Neuronal stem cell (in vitro differentiated cells): ENCODE measurements at regions not wholly inside any gene's neighbourhood (a gene's known extent, or its start where the extent isn't known, plus 50 kb on each side); places are given as distances from the start of the nearest gene placed in this dataset.
"Not testable (repeated sequence)": the region's sequence is repeated elsewhere in the genome, so short reads cannot be mapped to it uniquely, and the experiment has no call there.

Source experiments
- DNase-seq: peaks from one replicate; pipeline ENCODE4 v3.0.0-alpha.2; 2013; ENCODE audit warnings: low spot score
- H2AFZ ChIP-seq: one replicate; pipeline ENCODE4 v1.6.1; 2013; ENCODE audit warnings: mild to moderate bottlenecking, low read length, inconsistent platforms
- H2AK5ac ChIP-seq: 2 replicates; pipeline ENCODE4 v1.6.1; 2013; ENCODE audit warnings: low read depth, mild to moderate bottlenecking, inconsistent platforms, low read length, moderate library complexity, mixed read lengths
- H2BK120ac ChIP-seq: 2 replicates; pipeline ENCODE4 v1.6.1; 2013; ENCODE audit warnings: low read depth, mild to moderate bottlenecking, inconsistent platforms, low read length, moderate library complexity, mixed read lengths
- H2BK12ac ChIP-seq: one replicate; pipeline ENCODE4 v1.6.1; 2013; ENCODE audit warnings: low read length, inconsistent platforms
- H2BK15ac ChIP-seq: 2 replicates; pipeline ENCODE4 v1.6.1; 2013; ENCODE audit warnings: mild to moderate bottlenecking, low read length, inconsistent platforms, mixed read lengths
- H2BK5ac ChIP-seq: one replicate; pipeline ENCODE4 v1.6.1; 2013; ENCODE audit warnings: inconsistent platforms, mild to moderate bottlenecking, low read length, moderate library complexity
- H3K14ac ChIP-seq: one replicate; pipeline ENCODE4 v1.6.1; 2013; ENCODE audit warnings: low read length, inconsistent platforms
- H3K18ac ChIP-seq: 2 replicates; pipeline ENCODE4 v1.6.1; 2013; ENCODE audit warnings: low read length, inconsistent platforms
- H3K23ac ChIP-seq: 2 replicates; pipeline ENCODE4 v1.6.1; 2013; ENCODE audit warnings: low read depth, mild to moderate bottlenecking, mixed read lengths, low read length, inconsistent platforms; ENCODE audit not compliant: poor library complexity
- H3K27ac ChIP-seq: replicated peaks from 3 replicates; pipeline ENCODE4 v1.5.1; 2013; ENCODE audit warnings: low read length, inconsistent platforms
- H3K27me3 ChIP-seq, 3 experiments: 2 replicates each; pipeline ENCODE4 v1.6.1; 2013; ENCODE audit warnings: low read length in 3 of 3, mild to moderate bottlenecking in 2 of 3, inconsistent platforms in 1 of 3, low read depth in 1 of 3, mixed read lengths in 1 of 3, moderate library complexity in 1 of 3; ENCODE audit not compliant: control insufficient read depth in 3 of 3, insufficient read depth in 3 of 3
- H3K36me3 ChIP-seq, 2 donors: replicated peaks in 1 of 2; 2 replicates each; pipeline ENCODE4 v1.6.1; 2013; ENCODE audit warnings: low read length in 2 of 2; ENCODE audit not compliant: control insufficient read depth in 2 of 2, insufficient read depth in 2 of 2
- H3K4ac ChIP-seq: 2 replicates; pipeline ENCODE4 v1.6.1; 2013; ENCODE audit warnings: inconsistent platforms, mild to moderate bottlenecking, low read length, moderate library complexity
- H3K4me1 ChIP-seq, 2 donors: 1 replicate in 1 of 2; 2 replicates in 1 of 2; pipeline ENCODE4 v1.6.1; 2013; ENCODE audit warnings: low read length in 2 of 2, low read depth in 1 of 2; ENCODE audit not compliant: control insufficient read depth in 2 of 2, insufficient read depth in 1 of 2
- H3K4me2 ChIP-seq: one replicate; pipeline ENCODE4 v1.6.1; 2013; ENCODE audit warnings: mild to moderate bottlenecking, low read length, inconsistent platforms; ENCODE audit not compliant: insufficient read depth, poor library complexity, severe bottlenecking
- H3K4me3 ChIP-seq, 2 donors: 2 replicates each; pipeline ENCODE4 v1.5.1; 2013; ENCODE audit warnings: low read length in 2 of 2, mild to moderate bottlenecking in 2 of 2, inconsistent platforms in 1 of 2, moderate library complexity in 1 of 2
- H3K79me1 ChIP-seq: one replicate; pipeline ENCODE4 v1.6.1; 2013; ENCODE audit warnings: low read depth, mild to moderate bottlenecking, inconsistent platforms, low read length, moderate library complexity
- H3K9ac ChIP-seq: one replicate; pipeline ENCODE4 v1.6.1; 2013; ENCODE audit warnings: mild to moderate bottlenecking, low read depth, low read length, inconsistent platforms; ENCODE audit not compliant: poor library complexity
- H3K9me3 ChIP-seq, 2 donors: replicated peaks in 1 of 2; 2 replicates each; pipeline versions ENCODE3 to v1.6.1; 2013; ENCODE audit warnings: low read length in 2 of 2, mild to moderate bottlenecking in 2 of 2, inconsistent platforms in 1 of 2, low read depth in 1 of 2, mixed read lengths in 1 of 2, moderate library complexity in 1 of 2; ENCODE audit not compliant: control insufficient read depth in 2 of 2, insufficient read depth in 1 of 2
- H4K8ac ChIP-seq: one replicate; pipeline ENCODE4 v1.6.1; 2013; ENCODE audit warnings: low read depth, mild to moderate bottlenecking, inconsistent platforms, low read length, moderate library complexity
- H4K91ac ChIP-seq: one replicate; pipeline ENCODE4 v1.6.1; 2013; ENCODE audit warnings: low read length, low read depth, mild to moderate bottlenecking, inconsistent platforms; ENCODE audit not compliant: poor library complexity
- WGBS, 2 donors: extraction: QIAGEN DNeasy Blood & Tissue Kit; methylation state at CpG; one replicate each; pipeline ENCODE4 v1.1.7; 2013; ENCODE audit warnings: missing lambda C conversion rate in 2 of 2, mixed read lengths in 1 of 2; ENCODE audit not compliant: insufficient read length in 2 of 2, insufficient replicate concordance in 1 of 2; ENCODE audit errors: extremely low coverage in 2 of 2; 5-methylcytosine and 5-hydroxymethylcytosine counted together

DNA sequence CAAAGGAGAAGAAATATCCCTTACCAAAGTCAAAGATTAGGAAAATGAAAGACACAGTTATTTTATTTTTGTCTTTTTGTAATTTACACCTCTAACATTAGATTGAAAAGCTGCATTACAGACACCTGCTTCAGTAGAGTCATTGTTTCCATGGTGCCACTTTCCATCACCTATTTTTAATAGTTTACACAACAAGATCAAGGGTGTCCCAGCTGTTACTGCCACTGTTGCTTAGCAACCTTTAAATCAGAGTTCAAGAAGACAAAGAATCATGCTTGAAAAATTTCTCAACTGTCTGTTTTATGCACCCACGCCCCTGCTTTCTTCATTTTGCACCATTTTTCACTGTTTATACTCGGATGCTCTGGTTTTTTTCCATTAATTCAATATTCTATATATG, 668.2 kb upstream of the GJE1 start:
- Histone ChIP-seq H2BK5ac (no peak overlapping the region), H4K91ac (no peak overlapping the region), H3K36me3 (no peaks in the 10 kb centered on the region), H2AK5ac (no peak overlapping the region), H4K8ac (no peak overlapping the region), H3K4me1 (peaks cover 0 to 12% of the 10 kb centered on the region in 2 donors), H3K9me3 (no peaks in the 10 kb centered on the region), H3K79me1 (peaks cover 1% of the 10 kb centered on the region), H3K23ac (no peak overlapping the region), H3K4ac (no peak overlapping the region), H3K27me3 (no peaks in the 10 kb centered on the region), H2AFZ (no peak overlapping the region), H3K4me3 (no peak overlapping the region), H3K27ac (no peak overlapping the region), H2BK12ac (no peak overlapping the region), H2BK15ac (no peak overlapping the region), H3K4me2 (no peak overlapping the region), H3K9ac (no peak overlapping the region), H2BK120ac (no peak overlapping the region), H3K14ac (no peak overlapping the region), H3K18ac (no peak overlapping the region)
- WGBS, 2 donors = no CpG with 5 or more reads among the region's 2 CpGs
- no peak for DNase-seq

GRCh38 chr6:141463237-141463977, 669.3 kb upstream of the GJE1 start:
- Histone ChIP-seq H3K4me3 (no peak overlapping the region), H3K23ac (no peak overlapping the region), H3K4ac (no peak overlapping the region), H3K9me3 (no peaks in the 10 kb centered on the region), H3K14ac (no peak overlapping the region), H2AFZ (no peak overlapping the region), H3K27me3 (no peaks in the 10 kb centered on the region), H2AK5ac (no peak overlapping the region), H3K4me1 (peaks cover 0 to 12% of the 10 kb centered on the region in 2 donors), H2BK120ac (no peak overlapping the region), H3K79me1 (peaks cover 1% of the 10 kb centered on the region), H2BK12ac (no peak overlapping the region), H3K18ac (no peak overlapping the region), H4K8ac (no peak overlapping the region), H2BK15ac (no peak overlapping the region), H3K4me2 (no peak overlapping the region), H2BK5ac (no peak overlapping the region), H3K27ac (no peak overlapping the region), H4K91ac (no peak overlapping the region), H3K9ac (no peak overlapping the region), H3K36me3 (no peaks in the 10 kb centered on the region)
- no peak for DNase-seq
- WGBS, 2 donors = no CpG with 5 or more reads among the region's 8 CpGs

DNA sequence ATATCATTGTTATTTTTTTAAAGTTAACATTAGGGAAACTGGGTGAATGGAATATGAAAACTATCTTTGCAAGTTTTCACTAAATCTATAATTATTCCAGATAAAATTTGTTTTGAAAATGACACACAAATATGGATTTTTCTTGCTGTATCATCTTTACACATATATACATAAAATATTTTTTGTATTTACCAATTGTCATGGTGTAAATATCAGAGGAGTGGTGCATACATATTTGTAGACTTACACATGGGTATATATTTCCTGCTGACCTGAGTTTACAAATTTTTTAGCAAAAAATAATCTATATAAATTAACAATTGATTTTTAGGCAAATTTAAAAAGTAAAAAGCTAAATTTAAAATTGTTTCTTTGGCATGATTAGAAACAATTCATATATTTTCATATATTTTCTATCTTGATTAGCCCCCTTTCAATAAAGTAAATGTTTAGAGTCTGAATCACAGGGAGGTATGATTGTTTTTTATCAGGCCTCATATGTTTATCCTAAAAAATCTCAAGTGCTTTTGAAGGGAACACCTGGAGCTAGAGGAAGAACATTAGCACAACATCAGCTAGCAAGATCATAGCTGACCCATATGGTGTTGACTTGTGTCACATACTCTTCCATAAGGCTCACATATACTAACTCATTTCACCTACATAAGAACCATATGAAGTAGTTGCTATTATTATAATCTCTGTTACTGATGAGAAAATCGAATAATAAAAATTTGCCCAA, 671.8 kb upstream of the GJE1 start:
- WGBS, 2 donors = no CpG with 5 or more reads among the region's 1 CpG
- no peak overlapping the region for H2BK12ac ChIP-seq
- no peak overlapping the region for H3K14ac ChIP-seq
- H3K4me3 ChIP-seq = no peak overlapping the region
- no peak overlapping the region for H2AFZ ChIP-seq
- no peak overlapping the region for H4K8ac ChIP-seq
- no peak overlapping the region for H3K4me2 ChIP-seq
- H3K23ac ChIP-seq = no peak overlapping the region
- no peak overlapping the region for H3K4ac ChIP-seq
- no peak overlapping the region for H3K18ac ChIP-seq
- no peak overlapping the region for H2BK5ac ChIP-seq
- no peaks in the 10 kb centered on the region for H3K9me3 ChIP-seq
- H3K9ac ChIP-seq = no peak overlapping the region
- no peak overlapping the region for H2AK5ac ChIP-seq
- no peak overlapping the region for H4K91ac ChIP-seq
- H3K79me1 ChIP-seq = no peaks in the 10 kb centered on the region
- DNase-seq = no peak
- no peak overlapping the region for H2BK120ac ChIP-seq
- no peak overlapping the region for H3K27ac ChIP-seq
- H2BK15ac ChIP-seq = no peak overlapping the region
- peaks cover 0 to 10% of the 10 kb centered on the region in 2 donors for H3K4me1 ChIP-seq
- H3K36me3 ChIP-seq = no peaks in the 10 kb centered on the region
- no peaks in the 10 kb centered on the region for H3K27me3 ChIP-seq

GRCh38 chr6:141460245-141460644, 672.5 kb upstream of the GJE1 start:
- not testable (repeated sequence) for H2BK15ac ChIP-seq

More at GRCh38 chr6:141460245-141460644, 672.5 kb upstream of the GJE1 start:
- not testable (repeated sequence) for H3K18ac ChIP-seq, H3K79me1 ChIP-seq, H2BK12ac ChIP-seq, H3K9ac ChIP-seq, H3K4me3 ChIP-seq, H3K27ac ChIP-seq, DNase-seq, H2BK5ac ChIP-seq, H2AFZ ChIP-seq, H3K36me3 ChIP-seq, H4K8ac ChIP-seq, H4K91ac ChIP-seq, H3K9me3 ChIP-seq, H3K4me2 ChIP-seq, H2BK120ac ChIP-seq, H3K4me1 ChIP-seq, H3K27me3 ChIP-seq, H3K23ac ChIP-seq, H3K14ac ChIP-seq, H2AK5ac ChIP-seq, H3K4ac ChIP-seq
- WGBS, 2 donors = no CpG with 5 or more reads among the region's 5 CpGs
